HG02840 (cell line): ENCODE measurements at regions not wholly inside any gene's neighbourhood (a gene's known extent, or its start where the extent isn't known, plus 50 kb on each side); places are given as distances from the start of the nearest gene placed in this dataset.
"Not testable (repeated sequence)": the region's sequence is repeated elsewhere in the genome, so short reads cannot be mapped to it uniquely, and the experiment has no call there.

Source experiments
- ATAC-seq: cut with Tn5 transposase; IDR thresholded peaks from one replicate; pipeline ENCODE4 v1.9.1; 2021; ENCODE audit warnings: mild to moderate bottlenecking, moderate library complexity, moderate number of reproducible peaks; ENCODE audit not compliant: unreplicated experiment, low FRiP score

DNA sequence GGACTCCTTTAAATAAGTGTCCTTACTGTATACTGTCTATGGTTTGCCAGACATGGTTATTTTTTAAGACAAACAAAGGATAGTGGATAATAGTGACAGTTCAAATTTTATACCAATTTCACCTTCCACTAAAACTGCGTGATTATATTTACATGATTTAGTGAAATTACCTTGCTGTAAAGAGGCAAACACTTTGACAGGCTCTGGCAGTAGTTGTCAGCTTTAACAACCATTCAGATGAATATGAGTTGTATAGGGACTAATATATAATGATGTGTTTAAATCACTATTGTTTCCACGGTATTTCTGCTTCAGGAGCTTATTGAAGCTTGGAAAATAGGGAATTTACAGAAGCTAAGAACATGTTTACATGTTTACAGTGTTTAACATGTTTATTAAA, 1364.0 kb downstream of the FSCB start:
- no peak for ATAC-seq

DNA sequence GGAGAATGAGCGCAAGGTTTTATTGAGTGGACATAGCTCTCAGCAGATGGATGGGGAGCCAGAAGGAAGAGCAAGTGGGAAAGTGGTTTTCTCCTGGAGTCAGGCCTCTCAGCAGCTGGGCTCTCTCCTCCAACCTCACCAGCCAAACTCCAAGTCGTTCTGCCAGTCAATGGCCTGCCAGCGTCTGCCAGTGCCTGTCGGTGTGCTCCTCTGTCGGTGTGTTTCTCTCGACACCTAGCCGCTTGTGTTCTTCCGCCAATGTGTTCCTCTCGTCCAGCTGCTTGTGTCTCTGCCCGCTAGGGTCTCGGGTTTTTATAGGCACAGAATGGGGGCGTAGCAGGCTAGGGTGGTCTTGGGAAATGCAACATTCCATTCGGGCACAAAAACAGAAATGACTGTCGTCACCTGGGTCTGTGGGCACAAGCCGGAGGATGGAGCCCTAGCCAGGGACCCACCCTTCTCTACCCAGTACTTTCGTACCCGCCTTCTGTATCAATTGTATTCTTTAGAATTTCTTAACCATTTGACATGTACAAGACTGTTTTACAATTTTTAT, 1365.4 kb downstream of the FSCB start:
- no peak for ATAC-seq

DNA sequence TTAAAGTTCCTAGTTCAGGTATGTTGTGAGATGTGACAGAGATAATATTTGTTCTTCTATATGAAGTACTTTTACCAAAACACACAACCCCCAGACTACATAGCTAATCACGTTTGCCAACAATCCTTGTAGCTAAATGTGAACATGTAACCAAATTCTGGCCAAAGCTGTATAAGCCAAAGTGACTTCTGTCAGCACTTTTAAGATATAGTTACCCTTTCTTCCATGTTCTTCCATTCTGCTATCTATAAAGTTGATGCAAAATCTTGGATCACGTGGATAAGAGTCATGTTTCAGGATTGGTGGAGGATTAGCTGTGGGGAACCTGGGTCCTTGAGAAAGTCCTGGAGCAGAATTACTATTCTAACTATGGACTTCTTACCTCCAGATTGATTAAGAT, 1366.6 kb downstream of the FSCB start:
- no peak for ATAC-seq

DNA sequence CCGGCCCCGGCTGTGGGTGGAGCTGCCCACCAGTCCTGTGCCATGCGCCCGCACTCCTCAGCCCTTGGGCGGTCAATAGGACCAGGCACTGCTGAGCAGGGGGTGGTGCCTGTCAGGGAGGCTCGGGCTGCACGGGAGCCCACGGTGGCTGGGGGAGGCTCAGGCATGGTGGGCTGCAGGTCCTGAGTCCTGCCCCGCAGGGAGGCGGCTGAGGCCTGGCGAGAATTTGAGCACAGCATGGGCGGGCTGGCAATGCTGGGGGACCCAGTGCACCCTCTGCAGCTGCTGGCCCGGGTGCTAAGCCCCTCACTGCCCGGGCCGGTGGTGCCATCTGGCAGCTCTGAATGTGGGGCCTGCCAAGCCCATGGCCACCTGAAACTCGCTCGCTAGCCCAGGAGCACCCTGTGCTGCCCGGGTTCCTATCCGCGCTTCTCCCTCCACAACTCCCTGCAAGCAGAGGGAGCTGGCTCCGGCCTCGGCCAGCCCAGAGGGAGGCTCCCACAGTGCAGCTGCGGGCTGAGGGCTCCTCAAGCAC, 1371.1 kb downstream of the FSCB start:
- ATAC-seq, result no peak

DNA sequence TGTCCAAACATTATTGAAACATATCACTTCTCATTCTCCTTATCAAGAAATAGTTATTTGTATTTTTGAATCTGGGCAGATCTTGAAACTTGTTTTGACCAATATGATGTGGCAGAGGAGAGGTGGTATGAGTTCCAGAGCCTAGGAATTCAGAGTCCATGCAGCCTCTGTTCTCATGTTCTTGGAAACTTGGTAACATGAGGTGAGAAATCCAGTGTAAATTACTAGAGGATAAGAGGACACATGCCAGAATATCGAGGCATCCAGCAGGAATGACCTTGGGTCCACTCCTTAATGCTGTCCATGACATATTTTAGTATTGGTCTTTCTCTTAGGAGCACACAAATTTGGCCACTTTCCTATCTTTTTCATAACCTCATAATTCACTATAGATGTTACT, 1374.6 kb downstream of the FSCB start:
- no peak for ATAC-seq

DNA sequence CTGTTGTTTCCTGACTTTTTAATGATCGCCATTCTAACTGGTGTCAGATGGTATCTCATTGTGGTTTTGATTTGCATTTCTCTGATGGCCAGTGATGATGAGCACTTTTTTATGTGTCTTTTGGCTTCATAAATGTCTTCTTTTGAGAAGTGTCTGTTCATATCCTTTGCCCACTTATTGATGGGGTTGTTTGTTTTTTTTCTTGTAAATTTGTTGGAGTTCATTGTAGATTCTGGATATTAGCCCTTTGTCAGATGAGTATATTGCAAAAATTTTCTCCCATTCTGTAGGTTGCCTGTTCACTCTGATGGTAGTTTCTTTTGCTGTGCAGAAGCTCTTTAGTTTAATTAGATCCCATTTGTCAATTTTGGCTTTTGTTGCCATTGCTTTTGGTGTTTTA, 1378.7 kb downstream of the FSCB start:
- not testable (repeated sequence) for ATAC-seq

DNA sequence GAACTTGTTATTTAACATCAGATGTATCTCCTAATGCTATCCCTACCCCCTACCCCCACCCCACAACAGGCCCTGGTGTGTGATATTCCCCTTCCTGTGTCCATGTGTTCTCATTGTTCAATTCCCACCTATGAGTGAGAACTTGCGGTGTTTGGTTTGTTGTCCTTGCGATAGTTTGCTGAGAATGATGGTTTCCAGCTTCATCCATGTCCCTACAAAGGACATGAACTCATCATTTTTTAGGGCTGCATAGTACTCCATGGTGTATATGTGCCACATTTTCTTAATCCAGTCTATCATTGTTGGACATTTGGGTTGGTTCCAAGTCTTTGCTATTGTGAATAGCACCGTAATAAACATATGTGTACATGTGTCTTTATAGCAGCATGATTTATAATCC, 1379.2 kb downstream of the FSCB start:
- ATAC-seq, result not testable (repeated sequence)

DNA sequence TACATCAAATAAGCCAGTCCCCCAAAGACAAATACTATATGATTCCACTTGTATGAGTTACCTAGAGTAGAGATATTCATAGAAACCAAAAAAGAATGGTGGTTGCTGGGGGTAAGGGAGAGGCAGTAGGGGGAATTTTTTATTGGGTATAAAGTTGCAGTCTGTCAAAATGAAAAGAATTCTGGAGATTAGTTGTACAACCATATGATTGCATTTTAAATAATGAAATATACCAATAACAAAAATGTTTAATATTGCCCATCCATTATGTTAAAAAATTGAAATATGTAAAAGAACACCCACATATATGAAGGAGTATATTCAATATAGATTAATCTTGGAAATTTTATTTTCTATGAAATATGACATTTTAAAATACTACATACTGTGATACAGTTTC, 1383.5 kb downstream of the FSCB start:
- ATAC-seq, result no peak

DNA sequence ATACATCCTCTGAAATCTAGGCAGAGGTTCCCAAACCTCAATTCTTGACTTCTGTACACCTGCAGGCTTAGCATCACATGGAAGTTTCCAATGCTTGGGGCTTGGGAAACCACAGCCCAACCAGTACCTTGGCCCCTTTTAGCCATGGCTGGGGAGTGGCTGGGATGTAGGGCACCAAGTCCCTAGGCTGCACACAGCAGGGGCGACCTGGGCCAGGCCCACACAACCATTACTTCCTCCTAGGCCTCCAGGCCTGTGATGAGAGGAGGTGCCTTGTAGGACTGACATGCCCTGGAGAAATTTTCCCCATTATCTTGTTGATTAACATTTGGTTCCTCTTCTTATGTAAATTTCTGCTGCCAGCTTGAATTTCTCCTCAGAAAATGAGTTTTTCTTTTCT, 1387.4 kb downstream of the FSCB start:
- no peak for ATAC-seq

DNA sequence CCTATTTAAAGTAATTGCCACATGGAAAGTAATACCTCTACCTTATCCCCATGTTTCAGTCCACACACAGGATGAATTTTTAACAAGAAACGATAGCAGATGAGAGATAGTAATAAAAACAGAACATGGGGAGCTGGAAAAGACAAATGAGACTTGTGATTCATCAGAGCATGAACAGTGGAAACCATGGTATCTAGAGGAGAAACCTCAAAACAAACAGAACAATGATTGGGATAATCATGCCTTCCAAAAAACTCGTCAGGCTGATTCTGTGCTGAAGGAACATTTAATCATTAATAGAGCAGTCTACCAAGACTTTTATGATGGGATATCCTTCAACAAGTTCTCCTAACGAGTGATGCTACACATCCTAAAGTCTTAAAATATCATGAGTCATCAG, 1390.7 kb downstream of the FSCB start:
- ATAC-seq, result no peak

DNA sequence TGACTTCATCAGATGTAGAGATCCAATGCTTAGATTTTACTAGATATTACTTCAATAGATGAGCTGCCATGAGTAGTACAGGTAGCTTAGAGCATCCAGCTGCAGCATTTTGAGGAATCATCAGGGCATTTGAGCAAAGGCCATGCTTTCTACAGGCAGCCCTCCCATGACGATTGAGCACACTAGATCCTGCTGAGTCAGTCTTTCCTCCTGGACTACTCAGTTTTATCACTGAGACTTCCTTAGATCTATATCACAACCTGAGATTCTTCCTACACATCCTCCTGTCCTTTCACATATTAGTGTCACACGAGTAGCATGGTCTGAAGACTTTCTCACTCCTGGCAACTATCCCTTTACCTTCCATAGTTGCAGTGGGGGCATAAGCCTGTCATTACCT, 1401.8 kb downstream of the FSCB start:
- ATAC-seq, result no peak

DNA sequence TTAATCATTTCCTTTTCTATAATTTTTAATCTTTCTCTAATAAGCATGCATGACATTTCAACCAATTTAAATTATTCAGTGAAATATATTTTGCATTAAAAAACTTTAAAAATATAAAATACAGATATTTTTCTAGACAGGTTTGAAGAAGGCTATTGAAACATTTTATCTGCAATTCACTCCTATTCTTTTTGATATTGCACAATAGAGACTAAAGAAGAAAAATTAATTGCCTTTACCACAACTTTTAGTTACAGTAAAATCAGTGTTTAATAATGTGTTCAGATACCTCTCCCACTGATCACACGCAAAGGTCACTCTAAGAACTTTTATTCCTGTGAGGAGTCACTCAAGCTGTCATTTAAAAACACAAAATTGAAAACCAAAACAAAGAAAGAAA, 1416.7 kb downstream of the FSCB start:
- ATAC-seq, result no peak

DNA sequence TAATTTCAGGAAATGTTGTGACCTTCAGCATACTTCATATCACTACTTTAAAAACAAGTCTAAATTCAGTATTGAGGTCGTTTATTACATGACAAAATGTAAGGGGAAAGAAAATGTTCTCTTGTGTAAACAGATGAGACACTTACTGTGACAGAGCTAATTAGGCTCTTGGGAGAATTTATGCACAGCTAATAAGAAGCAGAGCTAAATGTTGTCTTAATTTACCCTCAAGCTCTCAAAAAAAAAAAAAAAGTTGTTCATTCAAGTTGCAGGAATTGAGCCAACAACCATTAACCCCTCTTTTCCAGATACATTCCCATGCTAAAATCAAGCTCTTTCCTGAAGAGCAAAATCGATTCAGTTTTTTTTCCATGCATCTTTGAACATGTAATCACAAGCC, 1419.4 kb downstream of the FSCB start:
- ATAC-seq, result no peak

DNA sequence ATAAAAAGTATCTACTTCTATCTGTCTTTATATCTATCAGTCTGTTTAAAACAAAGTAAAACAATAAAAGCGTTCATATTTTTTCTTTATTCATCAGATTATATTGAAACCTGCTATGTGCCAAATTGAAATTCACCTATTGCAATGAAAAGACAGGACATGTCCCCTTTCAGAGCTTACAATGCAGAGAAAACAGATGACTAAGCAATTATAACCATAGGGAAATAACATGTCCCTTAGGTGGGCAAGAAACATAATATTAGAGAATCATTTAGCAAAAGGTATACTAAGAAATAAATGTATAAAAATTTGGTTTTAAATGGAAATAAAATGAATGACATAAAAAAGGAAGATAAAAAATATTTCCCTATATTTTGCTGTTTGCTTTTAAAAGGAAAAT, 1421.3 kb downstream of the FSCB start:
- no peak for ATAC-seq

DNA sequence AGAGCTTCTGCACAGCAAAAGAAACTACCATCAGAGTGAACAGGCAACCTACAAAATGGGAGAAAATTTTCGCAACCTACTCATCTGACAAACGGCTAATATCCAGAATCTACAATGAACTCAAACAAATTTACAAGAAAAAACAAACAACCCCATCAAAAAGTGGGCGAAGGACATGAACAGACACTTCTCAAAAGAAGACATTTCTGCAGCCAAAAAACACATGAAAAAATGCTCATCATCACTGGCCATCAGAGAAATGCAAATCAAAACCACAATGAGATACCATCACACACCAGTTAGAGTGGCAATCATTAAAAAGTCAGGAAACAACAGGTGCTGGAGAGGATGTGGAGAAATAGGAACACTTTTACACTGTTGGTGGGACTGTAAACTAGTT, 1439.7 kb downstream of the FSCB start:
- not testable (repeated sequence) for ATAC-seq

DNA sequence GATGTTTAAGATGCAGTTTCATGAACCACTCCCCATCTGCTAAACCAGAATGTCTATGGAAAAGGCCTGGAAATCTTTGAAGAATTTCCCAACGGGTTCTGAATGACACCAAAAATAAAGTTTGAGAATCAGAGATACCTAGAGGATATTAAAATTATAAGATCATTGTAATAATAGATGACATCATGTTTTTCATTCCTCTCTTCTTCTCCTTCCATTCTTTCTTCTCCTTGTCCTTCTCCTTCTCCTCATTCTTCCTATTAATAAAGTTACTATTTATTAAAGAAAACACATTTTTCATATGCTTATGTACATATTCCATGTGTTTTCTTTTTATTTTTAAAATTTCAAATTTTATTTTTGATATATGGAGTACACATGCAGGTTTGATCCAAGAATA, 1449.4 kb downstream of the LRFN5 start:
- no peak for ATAC-seq

DNA sequence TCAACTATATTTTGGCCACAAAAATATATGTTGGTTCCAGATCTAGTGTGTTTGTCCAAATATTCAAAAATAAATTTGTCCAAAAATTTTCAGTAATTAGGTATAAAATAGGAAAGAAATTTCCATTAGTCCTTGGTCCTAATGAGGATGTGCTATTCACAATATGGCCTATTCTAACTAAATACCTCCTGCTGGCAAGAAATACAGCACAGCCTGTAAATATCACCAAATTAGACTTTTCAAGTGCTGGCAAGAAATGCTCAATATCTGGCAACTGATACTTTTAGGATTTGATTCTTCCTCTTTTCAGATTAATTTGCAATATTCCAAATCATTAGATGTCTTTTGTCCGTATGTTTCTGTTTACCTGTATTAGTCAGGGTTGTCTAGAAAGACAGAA, 1446.2 kb downstream of the LRFN5 start:
- no peak for ATAC-seq

DNA sequence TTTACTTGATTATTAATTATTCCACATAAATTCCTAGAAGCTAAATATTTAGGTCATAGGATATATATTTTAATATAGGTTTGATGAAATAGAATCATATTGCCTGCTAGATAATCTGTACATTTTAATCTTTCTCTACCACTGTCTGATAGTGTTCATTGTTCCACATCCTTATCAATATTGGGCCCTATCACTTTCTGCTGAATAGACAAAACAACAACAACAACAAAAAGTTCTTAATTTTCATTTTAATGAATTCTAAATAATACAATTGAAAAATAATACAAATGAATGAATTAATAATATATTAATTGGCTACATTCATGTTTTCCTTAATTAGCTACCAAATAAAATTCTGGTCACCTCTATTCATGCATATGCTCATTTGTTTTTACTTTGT, 1437.2 kb downstream of the LRFN5 start:
- ATAC-seq, result no peak

DNA sequence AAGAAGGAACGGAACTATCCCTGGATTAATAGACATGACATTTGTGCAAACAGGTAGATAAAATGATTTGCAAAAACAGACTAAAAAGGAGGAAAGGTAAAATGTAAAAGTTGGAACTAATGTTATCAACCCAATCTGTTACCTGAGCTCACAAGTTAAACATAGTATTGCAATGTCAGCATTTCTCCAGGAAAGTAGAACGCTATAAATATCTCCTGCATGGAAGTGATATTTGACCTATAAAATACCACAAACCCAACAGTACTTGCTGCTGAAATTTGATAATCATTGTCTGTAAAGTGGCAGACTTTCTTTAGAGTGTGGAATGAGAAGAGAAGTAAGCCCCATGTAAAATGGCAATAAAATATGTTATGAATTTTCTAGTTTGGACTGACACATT, 1435.7 kb downstream of the LRFN5 start:
- ATAC-seq, result no peak

DNA sequence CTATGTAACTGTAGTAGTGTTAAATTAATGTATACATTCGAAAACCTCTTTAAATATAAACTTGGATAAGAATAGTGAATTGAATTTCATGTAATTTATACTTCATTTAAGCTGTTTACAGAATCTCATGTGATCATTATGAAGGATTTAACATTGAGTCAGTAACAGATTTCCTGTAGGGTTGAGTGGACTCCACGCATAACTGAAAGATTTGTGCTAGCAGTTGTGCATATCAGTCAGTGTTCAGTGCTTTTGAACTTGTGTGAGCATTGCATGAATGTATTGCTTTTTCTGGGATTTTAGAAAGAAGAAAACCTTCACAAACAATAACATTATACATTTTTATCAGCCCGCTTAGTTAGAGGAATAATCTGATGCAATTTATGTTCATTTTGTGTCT, 1435.3 kb downstream of the LRFN5 start:
- ATAC-seq, result no peak

DNA sequence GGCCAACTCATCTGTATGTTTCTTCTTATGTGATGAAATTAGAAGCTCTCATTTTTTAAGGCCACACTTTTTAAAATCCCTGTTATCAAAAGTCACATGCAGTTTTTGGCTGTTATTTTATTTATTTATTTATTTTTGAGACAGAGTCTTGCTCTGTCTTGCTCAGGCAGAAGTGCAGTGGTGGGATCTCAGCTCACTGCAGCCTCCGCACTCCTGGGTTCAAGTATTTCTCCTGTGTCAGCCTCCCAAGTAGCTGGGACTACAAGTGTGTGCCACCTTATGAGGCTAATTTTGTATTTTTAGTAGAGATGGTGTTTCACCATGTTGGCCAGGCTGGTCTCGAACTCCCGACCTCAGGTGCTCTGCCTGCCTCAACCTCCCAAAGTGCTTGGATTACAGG, 1434.5 kb downstream of the LRFN5 start:
- no peak for ATAC-seq

DNA sequence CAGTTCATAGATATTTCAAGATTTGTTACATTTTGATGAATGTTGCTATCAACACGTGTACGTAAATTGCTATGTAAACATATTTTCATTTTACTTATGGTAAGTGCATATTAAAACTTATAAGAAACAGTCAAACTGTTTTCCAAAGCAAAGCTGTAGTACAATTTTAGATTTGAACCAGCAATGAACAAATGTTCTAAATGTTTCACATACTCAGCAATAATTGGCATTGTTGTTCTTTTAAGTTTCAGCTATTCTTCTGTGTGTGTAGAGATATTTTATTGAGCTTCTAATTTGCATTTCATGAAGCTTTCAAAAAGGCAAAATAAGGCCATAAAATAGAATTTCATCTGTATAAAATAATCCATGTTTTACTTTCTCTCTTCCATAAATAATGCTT, 1433.2 kb downstream of the LRFN5 start:
- ATAC-seq, result no peak

DNA sequence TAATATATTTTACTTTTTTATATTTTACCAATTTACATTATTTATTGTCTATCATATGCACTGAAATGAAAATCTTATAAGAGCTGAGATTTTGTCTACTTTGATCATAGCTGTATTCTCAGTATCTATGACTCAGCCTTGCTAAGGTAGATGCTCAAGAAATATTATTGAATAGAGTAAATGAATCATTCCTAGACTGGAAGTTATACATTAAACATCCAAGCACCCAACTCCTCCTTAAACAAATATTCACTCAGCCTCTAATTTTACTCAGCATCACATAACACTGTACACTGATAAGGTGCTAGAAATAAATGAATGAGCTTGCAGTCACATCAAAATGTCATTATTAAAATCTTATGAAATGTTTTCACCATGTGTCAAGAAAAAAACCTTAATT, 1424.9 kb downstream of the LRFN5 start:
- ATAC-seq, result no peak
